AG09319 (cell line): ENCODE measurements at regions not wholly inside any gene's neighbourhood (a gene's known extent, or its start where the extent isn't known, plus 50 kb on each side); places are given as distances from the start of the nearest gene placed in this dataset.

ENCODE experiments used
- DNase-seq: peaks from one replicate; pipeline ENCODE4 v3.0.0-alpha.2; 2010; ENCODE audit warnings: low read depth; ENCODE audit errors: extremely low read depth
- CTCF ChIP-seq: IDR thresholded peaks from 2 replicates; pipeline ENCODE4 v1.5.1; 2011; ENCODE audit warnings: low read depth, mild to moderate bottlenecking, inconsistent platforms, low read length, moderate library complexity

- no peak for TF ChIP-seq CTCF
- DNase-seq, result no peak
Measured at GRCh38 chr21:30104241-30104640, 62.4 kb downstream of the CLDN17 start.

- no peak for DNase-seq
- TF ChIP-seq CTCF, result no peak
Measured at GRCh38 chr21:30102871-30103270, 63.7 kb downstream of the CLDN17 start.

GRCh38 chr21:30101967-30102366 is 64.6 kb downstream of the CLDN17 start:
- no peak for TF ChIP-seq CTCF
- DNase-seq, result no peak

GRCh38 chr21:30097791-30098190 is 68.8 kb downstream of the CLDN17 start:
- TF ChIP-seq CTCF, result no peak
- no peak for DNase-seq

- no peak for DNase-seq
- TF ChIP-seq CTCF, result no peak
Measured at GRCh38 chr21:30083225-30083945, 83.2 kb downstream of the CLDN17 start.

- no peak for TF ChIP-seq CTCF
- DNase-seq, result no peak
Measured at GRCh38 chr21:30081506-30081905, 85.1 kb downstream of the CLDN17 start.

GRCh38 chr21:30072496-30072895 is 94.1 kb downstream of the CLDN17 start:
- no peak for TF ChIP-seq CTCF
- no peak for DNase-seq
